ENCODE measurements at regions not wholly inside any gene's neighbourhood (a gene's known extent, or its start where the extent isn't known, plus 50 kb on each side); places are given as distances from the start of the nearest gene placed in this dataset.
"Not testable (repeated sequence)": the region's sequence is repeated elsewhere in the genome, so short reads cannot be mapped to it uniquely, and the experiment has no call there.

- DNase-seq = no peak
Observed at GRCh38 chr21:31609081-31609480, 50.4 kb upstream of the SOD1 start.

DNA sequence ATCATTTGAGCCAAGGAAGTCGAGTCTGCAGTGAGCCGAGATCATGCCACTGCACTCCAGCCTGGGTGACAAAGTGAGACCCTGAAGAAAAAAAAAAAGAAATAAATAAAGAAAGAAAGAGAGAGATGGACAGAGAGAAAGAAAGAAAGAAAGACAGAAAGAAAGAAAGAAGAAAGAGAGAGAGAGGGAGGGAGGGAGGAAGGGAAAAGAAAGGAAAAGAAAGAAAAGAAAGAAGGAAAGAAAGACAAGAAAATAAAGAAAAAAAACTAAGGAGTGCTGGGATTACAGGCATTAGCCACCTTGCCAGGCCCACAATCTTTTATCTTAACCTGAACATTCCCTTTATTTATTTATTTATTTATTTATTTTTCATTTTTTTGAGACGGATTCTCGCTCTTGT lies 51.7 kb upstream of the SOD1 start:
- DNase-seq = no peak

DNA sequence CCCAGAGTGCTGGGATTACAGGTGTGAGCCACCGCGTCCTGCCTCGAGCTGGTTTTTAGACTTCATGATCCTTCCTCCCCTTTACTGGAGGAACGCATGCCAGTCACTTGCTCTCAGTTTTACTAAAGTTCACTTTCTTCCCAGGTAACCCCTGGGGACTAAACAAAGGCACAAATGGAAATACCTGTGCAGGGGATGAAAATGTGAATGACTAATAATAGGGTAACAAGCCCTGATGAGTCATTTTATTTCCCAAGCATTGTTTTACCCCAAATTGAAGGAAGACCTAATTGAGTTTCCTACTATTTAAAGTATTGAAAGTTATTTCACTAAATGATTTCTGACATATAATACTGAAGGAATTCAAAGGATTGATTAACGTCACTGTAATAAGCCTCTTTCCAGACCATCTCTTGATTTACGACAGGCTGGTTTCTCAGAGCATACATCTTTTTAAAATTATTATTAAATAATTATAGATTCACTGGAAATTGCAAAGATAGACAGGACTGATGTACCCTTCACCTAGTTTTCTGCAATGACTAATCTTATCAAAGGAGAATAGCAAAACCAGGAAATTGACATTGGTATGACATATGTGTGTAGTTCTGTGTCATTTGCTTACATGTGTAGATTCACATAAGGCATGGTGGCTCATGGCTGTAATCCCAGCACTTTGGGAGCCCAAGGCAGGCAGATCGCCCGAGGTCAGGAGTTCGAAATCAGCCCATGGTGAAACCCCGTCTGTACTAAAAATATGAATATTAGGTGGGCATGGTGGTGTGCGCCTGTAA lies 53.2 kb upstream of the SOD1 start:
- DNase-seq = no peak

DNA sequence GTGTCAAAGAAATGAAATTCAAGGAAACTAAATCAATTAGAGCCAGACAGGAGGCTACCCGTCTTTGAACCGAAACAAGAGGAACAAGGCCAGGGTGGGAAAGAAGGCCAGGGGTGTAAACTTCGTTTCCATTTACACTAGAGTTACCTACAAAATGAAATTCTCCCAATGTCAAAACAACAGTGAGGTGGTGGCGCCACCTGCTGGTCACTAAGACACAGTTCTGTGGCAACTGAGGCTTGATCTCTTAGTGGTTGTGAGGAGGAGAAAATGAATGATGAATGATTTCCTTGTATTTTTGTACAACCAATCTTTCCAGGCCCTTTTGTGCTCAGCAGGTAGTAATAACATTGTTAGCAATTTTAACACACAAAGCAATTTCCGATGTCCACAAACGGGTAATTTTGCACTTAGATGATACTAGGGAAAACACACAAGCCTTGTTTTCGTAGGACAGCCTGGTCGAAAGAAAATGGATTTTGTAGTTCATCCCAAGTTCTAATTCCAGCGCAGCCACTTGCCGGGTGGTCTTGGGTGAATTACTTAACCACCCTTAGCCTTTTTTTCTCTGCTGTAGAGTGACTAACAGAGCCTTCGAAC lies 54.8 kb upstream of the SOD1 start:
- peak; percentile 73 for DNase-seq

DNA sequence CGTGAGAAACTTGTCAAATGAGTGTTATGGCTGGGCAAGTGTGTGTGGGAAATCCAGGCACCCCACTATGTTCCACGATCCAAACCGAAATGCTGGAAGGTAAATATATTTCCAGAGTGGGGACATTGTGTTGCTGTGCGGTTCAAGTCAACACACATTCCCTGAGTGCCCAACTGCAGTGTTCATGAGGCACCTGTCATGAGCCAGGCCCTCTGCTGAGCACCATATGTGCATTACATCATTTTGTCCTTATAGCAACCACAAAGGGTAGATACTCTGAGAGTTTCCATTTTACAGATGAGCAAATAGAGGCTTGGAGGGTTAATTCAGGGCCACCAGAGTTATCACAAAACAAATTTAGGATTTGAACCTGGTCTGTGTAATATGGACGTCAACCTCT lies 59.9 kb upstream of the SOD1 start:
- DNase-seq = no peak

- no peak for DNase-seq
Observed at GRCh38 chr21:31599013-31599412, 60.5 kb upstream of the SOD1 start.

GRCh38 chr21:31597683-31598082 lies 61.8 kb upstream of the SOD1 start:
- no peak for DNase-seq

DNA sequence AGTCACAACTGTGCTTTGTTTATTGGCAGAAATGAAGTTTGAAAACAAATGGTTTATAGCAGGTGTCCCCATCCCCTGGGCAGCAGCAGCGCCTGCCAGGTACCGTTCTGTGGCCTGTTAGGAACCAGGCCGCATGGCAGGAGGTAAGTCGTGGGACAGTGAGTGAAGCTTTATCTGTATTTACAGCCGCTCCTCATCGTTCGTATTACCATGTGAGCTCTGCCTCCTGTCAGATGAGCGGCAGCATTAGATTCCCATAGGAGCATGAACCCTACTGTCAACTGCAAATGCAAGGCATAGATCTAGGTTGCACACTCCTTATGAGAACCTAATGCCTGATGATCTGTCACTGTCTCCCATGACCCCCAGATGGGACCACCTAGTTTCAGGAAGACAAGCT lies 63.4 kb upstream of the SOD1 start:
- DNase-seq = no peak

- no peak for DNase-seq
Observed at GRCh38 chr21:31594726-31595125, 64.8 kb upstream of the SOD1 start.

- no peak for DNase-seq
Observed at GRCh38 chr21:31594279-31594678, 65.2 kb upstream of the SOD1 start.

DNA sequence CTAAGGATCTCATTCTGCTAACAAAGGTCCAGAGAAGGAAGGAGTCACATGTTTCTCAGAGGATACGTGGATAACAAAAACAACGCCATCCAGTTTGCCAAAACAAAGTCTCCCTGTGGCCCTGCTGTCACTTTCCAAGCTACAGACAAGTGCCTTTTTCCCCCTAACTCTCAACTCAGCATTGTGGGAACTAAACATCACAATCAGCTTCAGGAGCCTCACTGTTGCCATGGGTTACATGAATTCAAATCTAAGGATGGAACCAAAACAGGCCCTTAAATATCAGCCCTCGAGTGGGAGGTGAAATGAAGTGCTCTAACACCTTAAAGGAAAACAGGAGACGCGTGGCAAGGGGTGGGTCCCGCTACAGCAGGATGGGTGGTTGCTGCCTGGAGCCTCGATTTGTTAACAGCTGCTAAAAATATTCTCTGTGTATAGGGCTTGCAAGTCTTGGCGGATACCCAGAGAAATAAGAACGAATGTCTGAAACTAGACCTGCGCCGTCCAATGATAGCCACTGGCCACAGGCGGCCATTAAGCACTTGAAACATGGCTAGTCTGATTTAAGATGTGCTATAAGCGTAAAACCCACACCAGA lies 66.4 kb upstream of the SOD1 start:
- DNase-seq = peak; percentile 43

DNA sequence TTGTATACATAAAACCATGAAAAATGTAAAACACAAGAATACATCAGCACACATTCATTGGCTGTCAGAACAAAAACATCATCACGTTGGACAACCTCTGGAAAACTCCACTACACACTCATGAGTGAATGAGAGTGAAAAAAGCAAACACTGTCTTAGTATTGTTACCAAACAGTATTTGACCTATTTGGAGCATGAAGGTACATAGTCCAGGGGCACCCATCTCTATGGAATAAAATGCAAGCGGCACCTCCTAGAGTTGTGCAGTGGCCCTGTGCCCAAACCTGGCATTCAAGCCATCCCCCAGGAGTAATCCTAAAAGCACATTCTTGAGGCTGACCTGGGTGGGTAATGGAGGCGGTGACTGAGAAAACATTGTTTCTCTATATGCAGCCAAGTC lies 67.0 kb upstream of the SOD1 start:
- DNase-seq = no peak

DNA sequence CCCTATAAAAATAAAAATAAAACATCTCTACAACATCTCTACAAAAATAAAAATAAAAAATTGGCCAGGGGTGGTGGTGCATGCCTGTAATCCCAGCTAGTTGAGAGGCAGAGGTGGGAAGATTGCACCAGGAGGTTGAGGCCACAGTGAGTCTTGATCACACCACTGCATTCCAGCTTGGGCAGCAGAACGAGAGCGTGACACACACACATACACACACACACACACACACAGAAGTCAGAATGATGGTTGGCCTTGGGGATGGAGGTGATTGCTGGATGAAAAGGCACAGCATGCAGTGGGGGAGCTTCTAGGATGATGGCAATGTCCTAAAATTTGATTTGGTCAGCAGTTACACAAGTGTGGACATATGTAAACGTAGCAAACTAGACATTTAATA lies 69.7 kb upstream of the SOD1 start:
- no peak for DNase-seq

- DNase-seq = no peak
Observed at GRCh38 chr21:31586118-31586517, 73.4 kb upstream of the SOD1 start.

- not testable (repeated sequence) for DNase-seq
Observed at GRCh38 chr21:31583937-31584336, 75.6 kb upstream of the SOD1 start.

- no peak for DNase-seq
Observed at GRCh38 chr21:31583498-31583897, 76.0 kb upstream of the SOD1 start.

- peak; percentile 65 for DNase-seq
Observed at GRCh38 chr21:31580866-31581276, 78.6 kb upstream of the SOD1 start.

- DNase-seq = no peak
Observed at GRCh38 chr21:31577271-31577670, 82.2 kb upstream of the SOD1 start.

GRCh38 chr21:31576428-31576827 lies 83.1 kb upstream of the SOD1 start:
- peak; percentile 55 for DNase-seq

GRCh38 chr21:31573217-31573616 lies 86.3 kb upstream of the SOD1 start:
- no peak for DNase-seq

DNA sequence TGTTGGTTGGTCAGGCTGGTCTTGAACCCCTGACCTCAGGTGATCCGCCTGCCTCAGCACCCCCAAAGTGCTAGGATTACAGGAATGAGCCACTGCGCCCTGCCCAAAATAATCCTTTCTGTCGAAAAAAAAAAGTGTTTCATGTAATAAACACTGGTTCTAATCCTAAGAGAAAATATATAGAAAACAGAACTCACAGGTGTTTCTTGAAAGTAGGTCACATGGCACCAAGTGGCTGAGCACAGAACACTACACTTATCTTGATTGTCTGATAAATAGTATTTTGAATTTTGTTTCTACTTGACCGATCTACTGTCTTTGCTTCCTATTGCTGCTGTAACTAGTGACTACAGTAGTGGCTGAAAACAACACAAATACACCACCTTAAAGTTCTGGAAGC lies 87.6 kb upstream of the SOD1 start:
- no peak for DNase-seq

GRCh38 chr21:31570824-31571566 lies 88.5 kb upstream of the SOD1 start:
- no peak for DNase-seq

DNA sequence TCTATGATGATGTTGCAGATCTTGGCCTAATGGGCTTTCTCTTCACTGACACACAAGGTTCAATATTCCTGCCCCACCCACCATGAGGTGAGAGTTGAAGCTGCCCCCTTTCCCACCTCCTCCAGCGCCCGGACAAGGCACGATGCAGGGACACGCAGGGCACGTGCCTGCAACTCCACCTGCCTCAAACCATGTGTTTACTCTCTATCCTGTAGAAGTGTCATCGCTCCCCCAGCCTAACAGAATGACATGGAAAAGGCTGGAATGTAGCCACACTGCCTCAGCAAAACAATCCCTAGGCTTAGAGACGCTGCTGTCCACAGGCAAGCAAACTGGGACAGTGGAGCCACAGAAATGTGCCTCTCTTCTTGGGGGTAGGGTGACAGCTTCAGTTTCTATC lies 92.9 kb upstream of the SOD1 start:
- no peak for DNase-seq

DNA sequence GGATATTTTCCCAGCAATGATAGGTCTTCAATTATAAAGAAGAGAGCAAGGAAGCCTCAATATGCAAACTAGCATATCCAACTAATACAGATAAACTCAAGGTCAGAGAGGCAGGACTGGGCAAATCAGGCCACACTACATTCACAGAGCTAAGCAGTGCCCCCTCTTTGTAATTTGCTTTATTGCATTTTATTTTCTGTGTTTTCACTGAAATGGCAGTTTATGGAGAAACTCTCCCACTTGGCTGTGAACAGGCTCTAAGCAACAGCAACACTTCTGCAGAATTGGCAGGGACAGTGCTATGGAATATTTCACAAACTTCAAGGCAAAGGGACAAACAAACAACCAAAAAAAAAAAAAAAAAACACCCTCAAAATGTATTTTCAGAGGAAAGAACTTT lies 93.4 kb upstream of the SOD1 start:
- DNase-seq = no peak
